ENCODE measurements at regions not wholly inside any gene's neighbourhood (a gene's known extent, or its start where the extent isn't known, plus 50 kb on each side); places are given as distances from the start of the nearest gene placed in this dataset.
A peak's percentile ranks its signal among the peaks of the same experiment; 100 is the strongest.

DNA sequence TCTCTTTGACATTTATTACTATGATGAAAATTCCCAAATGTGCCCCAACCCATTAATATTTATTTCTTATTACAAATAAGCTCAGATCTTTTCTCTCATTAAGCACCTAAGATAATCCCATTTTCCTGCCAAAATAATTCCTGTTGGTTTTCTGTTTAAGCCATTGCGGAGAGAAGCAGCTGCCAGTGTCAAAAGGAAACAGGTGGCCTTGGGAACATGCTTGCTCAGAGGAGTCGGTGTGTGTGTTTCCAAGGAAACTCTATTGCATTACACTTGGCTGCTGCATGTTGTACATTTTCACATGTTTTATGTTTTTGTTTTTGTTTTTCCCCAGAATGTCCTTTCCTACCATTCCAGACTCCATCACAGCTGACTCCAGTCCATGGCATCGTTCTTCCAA is 56.4 kb downstream of the CD24 start:
- DNase-seq = no peak

DNA sequence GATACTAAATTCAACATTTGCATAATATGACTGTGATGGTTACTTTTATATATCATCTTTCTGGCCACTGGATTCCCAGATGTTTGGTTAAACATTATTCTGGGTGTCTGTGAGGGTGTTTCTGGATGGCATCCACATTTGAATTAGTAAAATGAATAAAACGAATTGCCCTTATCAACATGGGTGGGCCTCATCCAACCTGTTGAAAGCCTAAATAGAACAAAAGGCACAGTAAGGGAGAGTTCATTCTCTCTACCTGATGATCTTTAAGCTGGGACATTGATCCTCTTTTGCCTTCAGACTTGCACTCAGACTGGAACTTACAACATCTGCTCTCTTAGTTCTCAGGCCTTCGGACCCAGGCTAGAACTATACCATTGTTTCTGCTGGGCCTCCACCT is 57.6 kb downstream of the CD24 start:
- DNase-seq = no peak

DNA sequence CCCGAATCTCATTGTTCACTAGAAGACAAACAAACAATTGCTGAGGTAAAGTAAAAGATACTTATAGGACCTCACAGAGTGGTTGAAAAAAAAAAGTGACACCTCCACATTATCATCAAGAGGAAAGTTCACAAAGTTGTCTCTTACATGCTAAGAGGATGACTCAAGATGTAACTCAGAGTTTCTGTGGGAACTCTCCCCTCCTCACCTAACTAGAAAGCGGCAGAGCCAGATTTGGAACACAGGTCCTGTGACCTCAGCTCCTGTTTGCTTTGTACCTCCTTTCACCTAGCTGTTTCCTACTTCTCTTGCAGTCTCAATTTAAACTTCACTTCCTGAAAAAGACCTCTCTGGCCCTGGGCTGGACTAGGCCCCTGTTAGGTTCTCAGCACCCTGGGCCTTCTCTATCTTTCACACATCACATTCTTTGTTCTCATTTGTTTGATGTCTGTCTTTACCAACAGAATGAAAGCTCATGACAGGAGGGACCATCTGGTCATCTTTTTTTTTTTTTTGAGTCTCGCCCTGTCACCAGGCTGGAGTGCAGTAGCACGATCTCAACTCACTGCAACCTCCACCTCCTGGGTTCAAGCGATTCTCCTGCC is 60.8 kb downstream of the CD24 start:
- no peak for DNase-seq

DNA sequence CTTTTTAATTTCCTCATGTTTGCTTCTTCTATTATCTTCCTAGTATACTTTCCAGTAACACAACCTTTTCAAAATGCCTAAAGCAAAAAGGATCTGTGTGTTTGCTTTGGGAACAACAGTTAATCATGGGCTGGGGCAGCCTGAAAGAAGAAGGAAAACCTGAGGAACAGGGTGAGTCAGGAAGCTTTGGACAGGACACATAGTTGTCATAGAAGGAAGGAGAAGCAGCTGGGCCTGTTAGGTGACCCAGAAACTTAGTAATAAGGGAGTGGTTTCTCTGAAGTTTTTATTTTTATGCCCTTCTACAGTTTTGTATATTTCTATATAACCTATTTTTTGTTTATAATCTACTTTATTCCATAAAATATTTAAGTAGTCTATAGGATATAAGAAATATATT is 61.4 kb downstream of the CD24 start:
- DNase-seq = no peak

DNA sequence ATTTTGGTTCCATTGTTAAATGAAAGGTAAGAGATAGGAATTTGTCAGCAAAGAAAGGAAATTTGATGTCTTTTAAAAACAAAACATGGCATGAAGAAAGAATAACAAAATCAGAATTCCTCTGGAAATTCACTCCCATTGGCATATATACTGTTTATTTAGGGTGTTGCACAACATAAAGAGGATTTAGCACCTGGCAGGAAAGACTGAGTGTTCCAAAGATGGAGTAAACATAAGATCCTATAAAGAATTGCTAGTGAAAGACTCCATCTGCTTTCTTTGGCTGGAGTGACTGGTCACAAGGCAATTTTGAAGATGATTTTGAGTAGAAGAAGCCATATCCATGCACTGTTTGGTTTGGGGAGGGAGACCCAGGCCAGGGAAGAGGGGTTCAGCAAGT is 62.4 kb downstream of the CD24 start:
- no peak for DNase-seq

DNA sequence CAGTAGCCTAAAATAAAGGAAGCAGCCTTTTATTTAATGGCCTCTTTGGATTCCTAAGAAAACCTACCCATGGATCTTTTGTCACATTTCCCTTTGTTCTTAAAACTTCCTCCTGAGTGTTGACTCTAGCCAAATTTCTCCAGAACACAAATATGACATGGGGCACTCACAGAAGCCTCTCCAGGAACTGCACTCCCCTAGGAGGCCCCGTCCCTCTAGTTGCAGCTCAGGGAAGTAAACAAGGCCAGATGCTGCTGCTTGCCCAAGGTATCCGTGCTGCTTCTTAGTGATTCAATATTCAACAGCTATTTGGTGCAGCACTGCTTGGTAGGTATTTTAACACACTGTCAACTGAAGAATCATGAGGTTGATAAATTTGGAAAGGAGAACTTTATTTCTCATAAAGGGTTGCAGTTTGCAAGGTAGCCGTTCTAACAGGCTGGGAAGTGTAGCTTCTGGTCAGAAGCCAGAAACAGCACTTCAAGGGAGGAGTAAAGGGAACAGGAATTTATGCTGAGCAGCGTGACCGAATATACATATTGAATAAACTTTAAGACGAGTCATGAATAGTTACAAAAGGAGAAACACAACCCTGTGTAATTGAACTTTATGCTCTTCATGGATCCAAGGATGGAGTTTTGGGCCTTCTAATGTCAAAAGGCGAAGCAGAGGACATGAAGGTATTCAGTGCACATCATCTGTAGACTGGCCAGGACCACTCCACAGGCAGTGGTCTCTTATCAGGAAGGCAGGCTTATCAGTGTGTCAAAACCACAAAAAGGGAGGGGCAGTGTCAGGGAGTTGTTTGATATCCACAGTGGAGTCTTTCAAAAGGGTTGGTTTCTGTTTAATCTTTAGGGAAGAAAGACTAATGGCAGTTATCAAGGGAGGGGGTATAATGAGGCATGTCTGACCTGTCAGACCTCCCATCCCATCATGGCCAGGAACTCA is 63.3 kb downstream of the CD24 start:
- DNase-seq = peak in 1 of 2 experiments; percentile 21

DNA sequence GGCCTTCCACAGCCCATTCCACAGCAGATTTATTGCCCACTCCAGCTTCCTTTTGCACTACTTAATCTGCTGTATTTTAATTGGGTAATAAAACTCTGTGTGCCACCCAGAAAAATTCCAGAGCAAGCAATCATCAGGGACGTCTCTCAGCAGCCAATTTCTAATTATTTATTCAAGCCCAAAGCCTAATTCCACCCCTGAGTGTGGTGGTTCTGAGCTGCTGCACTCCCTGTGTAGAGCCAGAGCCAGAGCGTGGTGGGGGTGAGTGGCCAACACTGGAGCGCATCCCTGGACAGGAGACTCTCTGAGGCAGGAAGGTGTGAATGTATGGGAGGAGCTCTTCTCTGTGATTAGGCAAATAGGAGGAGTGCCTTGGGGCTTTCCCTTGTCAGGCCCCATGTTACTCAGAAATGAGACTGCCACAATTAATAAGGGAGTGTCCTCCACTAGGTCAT is 66.1 kb downstream of the CD24 start:
- DNase-seq = no peak

DNA sequence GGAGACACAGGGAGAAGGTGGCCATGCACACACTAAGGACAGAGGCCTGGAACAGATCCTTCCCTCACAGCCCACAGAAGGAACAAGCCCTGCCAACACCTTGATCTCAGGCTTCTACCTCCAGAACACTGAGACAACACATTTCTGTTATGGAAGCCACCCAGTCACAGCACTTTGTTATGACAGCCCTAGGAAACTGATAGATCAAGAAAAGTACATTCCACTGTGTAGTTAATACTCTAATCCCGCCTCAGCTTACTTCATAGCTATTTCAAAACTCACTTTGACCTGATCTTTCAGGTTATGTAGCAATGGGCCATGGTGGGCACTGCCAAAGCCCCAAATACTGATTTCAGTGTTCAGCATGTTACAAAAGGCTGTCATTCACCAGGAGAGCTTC is 66.8 kb downstream of the CD24 start:
- DNase-seq = no peak

DNA sequence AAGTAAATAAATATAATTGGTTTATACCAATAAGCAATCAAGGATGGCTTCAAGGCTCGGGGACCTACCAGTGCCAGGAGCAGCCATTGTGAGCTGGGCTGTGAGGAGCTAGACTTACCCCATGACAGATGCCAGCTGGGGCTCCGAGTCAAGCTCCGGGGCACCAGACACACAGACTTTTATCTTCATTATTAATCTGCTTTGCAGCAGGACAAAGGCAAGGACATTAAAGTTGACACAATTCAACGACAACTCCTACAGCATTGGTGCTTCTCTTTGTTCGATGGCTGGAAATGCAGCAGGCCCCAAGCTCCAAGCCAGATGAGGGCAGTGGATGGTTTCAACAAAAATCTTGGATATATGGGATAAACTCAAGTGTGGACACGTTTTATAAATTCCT is 68.3 kb downstream of the CD24 start:
- no peak for DNase-seq

DNA sequence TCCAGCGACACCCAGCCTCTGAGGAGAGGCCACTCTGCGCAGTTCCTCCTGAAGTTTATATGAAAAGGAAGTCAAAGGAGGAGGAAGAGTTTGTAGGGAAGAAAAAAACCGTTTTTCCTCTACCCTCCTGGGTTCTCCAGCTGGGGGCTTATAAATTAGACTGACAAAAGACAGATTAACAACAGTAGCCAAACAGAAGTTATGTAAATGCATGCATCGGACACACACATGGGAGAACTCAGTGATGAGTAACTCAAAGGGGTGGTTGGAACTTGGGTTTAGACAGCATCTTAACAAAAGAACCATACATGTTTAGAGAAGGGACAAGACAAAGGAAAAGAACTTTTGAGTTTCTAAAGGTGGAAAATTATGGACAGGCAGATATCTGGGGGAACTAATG is 71.2 kb downstream of the CD24 start:
- no peak for DNase-seq

DNA sequence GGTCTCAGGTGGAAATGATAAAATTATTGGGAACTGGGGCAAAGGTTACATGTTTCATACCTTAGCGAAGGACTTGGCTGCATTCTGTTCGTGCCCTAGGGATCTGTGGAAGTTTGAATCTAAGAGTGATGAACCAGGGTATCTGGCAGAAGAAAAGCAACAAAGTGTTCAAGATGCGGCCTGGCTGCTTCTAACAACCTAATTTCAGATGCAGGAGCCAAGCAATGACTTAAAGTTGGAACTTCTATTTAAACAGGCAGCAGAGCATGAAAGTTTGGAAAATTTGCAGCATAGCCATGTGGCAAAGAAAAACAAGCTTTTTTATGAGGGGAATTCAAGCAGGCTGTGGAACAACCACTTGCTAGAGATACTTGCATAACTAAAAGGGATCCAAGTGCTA is 73.5 kb downstream of the CD24 start:
- DNase-seq = no peak

DNA sequence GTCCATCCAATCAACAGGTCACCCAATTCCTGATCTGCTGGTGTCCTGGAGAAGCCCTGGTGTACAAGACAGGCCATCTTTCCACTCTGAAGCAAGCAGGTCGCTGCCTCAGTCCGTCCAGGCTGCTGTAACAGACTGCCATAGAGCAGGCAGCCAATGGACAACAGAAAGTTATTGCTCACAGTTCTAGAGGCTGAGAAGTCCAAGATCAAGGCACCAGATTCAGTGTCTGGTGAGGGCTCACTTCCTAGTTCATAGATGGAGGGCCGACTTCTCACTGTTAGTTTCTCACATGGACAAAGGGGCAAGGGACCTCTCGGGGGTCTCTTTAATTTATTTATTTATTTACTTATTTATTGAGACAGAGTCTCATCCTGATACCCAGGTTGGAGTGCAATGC is 74.8 kb downstream of the CD24 start:
- DNase-seq = no peak

DNA sequence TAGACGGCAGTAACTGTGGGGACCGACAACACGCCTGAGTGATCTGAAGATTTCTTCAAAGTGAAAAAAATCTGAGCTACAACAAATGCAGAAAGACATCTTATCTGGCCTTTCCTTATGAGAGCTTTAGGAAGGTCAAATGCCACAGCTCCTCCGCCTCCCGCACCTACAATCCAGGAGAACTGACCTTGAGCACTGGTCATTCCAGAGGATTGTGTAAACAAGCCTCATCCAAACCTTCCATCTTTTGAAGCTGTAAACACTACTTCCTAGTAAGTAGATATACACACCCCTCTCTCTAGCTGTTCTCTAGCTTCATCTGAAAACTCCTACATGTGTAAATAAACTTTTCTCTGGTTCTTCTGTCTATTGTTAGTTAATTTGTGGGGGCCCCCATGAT is 76.9 kb downstream of the CD24 start:
- no peak for DNase-seq

DNA sequence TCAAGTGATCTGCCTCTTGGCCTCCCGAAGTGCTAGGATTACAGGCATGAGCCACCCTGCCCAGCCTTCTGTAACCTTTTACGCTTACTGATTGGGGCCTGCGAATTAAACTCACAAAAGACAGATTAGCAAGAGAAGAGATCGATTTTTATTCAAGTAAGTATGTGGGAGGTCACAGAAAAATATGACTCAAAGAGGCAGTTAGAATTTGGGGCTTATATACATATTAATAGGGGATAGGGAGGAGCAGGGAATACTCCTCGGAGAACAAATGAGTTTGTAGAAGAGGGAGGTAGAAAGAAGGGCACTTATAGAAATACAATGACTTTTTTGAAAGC is 78.9 kb downstream of the CD24 start:
- DNase-seq = no peak

DNA sequence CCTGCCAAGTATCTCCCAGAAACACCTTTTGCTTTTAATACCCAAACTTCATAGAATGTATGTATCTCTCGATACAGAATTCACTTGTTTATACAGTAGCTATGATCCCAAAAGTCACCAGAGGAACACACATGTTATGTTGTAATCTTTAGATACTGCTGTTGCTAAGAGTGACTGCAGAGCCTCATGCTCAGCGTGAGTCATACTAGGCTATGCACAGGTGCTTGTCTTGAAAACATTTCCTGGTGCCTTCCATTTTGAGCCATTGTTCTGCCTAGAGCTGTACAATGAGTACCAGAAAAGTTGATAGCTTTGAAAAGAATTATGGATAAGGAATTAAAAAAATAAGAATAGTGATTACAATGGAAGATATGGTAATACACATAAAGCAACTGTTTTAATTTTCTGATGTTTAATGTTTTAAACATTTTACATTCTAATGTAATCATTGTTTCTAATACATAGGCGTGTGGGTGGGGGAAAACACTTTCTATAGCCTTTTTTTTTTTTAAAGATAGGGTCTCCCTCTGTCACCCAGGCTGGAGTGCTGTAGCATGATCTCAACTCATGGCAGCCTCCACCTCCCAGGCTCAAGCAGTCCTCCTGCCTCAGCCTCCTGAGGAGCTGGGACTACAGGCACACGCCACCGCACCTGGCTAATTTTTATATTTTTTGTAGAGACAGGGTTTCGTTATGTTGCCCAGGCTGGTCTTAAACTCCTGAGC is 79.4 kb downstream of the CD24 start:
- no peak for DNase-seq

DNA sequence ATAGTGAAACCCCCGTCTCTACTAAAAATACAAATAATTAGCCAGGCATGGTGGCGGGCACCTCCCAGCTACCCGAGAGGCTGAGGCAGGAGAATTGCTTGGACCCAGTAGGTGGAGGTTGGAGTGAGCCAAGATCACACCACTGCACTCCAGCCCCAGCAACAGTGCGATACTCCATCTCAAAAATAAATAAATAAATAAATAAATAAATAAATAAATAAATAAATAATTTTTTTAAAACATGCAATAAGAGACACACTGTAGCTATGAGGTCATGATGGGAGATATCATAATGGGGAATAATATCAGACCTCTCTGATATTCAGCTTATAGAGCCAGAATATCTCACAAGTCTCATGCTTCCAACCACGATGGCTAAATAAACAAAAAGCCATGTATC is 82.3 kb downstream of the CD24 start:
- DNase-seq = no peak

DNA sequence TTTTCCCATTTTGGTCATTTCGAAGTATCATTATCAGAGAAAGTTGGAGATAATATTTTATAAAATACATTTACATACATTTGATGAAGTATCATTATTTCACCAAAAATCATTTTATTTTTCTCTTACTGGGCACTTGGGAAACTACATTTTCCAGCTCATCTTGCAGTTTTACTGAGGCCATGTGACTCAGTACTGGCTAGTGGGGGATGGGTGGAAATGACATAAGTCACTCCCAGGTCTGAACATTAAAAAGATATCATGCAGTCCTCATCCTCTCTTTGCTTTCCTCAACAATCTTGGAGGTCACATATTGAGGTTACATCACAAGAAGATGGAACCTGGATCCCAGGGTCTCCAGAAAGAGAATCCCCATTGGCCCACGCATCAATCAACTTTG is 84.1 kb downstream of the CD24 start:
- no peak for DNase-seq

DNA sequence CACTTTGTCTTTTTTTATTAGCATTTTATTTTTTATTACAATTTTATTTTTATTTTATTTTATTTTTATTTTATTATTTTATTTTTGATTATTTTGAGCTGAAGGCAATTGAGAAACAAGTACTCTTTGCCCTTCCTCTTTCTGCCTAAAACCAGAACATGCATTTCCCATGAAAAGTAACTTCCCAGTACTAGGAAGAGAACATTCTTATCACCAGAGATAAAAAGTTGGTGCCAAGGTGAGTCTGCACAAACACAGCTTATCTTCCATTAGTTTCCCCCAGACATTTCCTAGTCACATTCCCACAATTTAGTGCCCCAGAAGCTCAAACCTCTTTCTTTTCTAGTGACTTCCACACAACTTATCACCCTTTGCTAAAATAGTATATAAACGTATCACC is 84.8 kb downstream of the CD24 start:
- no peak for DNase-seq

DNA sequence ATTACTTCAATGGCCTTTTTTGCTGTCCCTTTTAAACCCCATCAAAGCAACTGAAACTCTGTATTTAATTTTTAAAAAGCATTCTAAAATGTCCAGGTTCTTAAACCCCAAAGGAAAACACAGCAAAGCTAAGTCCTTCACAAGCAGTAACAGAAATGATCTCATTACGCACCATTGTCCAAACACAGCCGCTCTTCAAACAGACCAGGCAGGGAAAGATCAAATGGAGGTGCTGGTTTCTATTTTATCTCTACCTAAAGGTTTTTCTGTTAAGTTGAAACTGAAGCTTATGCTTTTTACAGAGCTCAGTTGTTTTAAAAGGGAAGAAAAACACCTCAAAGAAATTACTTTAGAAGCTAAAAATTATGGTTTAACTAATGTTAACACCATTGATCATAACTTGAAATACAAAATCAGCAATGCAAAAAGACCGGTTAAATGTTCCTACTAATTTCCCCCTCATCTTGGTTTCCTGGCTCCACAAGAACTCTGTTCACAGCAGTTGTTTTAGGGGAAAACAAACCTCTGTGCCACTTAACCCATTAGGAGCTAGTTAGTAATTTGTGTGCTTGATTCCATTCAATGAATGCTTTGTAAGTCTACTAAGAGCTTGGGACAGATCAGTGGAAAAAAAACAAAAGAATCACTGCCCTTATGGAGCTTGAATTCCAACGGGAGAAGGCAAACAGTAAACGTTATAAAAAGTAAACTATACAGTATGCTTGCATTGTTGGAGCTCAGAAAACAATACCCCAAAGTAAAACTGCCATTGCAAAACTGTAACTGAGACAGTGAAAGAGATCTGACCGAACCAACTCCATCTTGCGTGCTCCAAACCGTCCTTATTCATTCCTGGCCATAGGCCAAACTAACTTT is 87.4 kb downstream of the CD24 start:
- DNase-seq = no peak

DNA sequence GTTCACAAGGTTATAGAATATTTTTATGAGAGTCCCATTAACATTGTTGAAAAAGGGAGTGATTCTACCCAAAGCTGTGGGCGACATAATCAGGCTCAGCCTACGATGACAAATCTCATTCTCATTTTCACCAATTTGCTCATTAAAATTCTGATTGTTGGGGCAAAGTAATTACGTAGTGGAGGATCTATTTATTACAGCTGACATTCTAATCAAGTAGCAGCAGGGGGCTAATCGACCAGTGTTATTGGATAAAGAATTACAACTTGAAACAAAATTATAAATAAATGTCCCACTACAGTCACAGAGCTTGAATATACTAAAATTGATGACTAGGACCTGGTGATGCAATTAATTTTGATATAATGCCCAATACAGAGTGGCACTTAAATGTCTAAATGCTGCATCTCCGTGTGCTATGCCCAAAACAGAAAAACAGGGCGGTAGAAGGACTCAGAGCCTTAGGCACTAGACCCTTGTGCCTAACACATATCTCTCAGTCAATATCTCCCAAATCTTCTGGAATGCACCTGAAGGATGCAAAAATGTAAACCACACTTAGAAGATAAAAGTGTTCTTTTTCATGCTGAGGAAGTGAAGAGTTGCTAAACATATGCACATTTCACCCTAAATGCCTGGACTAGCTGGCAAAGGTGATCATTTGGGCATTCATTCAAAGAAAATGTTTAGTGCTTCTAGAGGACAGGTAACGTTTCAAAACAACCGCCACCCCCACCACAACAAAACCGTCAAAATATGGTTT is 88.3 kb downstream of the CD24 start:
- no peak for DNase-seq

DNA sequence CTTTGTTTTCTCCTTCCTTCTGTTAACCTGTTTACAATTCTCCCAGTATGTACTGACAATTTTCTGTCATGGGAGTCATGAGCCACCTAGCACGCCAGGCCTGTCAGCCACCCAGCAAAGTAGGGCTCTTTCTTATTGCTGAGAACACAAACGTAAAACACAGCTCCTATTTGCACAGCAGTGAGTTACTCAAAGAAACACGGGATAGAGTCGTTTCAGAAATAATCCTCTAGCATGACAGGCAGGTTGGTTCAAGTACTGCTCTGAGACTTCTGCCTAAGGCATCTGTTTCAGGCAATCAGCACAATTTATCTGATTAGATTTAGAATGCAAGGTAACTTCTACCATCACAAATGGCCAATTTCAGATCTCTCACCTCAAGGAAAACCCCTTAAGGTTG is 88.8 kb downstream of the CD24 start:
- no peak for DNase-seq

DNA sequence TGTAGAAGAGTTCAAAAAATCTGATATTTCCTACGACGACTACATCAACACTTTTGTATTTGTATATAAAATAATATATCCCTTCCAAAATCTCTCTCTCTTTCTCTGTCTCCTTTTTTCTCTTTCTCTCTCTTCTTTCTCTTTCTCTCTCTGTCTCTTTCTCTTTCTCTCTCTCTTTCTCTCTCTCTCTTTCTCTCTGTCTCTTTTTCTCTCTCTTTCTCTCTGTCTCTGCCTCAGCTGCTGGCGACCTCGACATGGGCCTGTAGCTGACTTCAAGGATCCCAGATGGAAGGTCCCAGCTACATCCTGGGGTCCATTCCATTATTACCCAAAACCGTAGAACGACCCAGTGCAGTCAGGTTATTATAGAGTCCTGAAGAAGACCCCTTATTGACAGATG is 90.0 kb downstream of the CD24 start:
- DNase-seq = no peak

Data from Kasumi-1 (cell line).